Smooth muscle cell (in vitro differentiated cells): ENCODE measurements at regions not wholly inside any gene's neighbourhood (a gene's known extent, or its start where the extent isn't known, plus 50 kb on each side); places are given as distances from the start of the nearest gene placed in this dataset.
"Not testable (repeated sequence)": the region's sequence is repeated elsewhere in the genome, so short reads cannot be mapped to it uniquely, and the experiment has no call there.

ENCODE experiments used
- DNase-seq: peaks from one replicate; lab custom pipeline; 2025; ENCODE audit not compliant: unreplicated experiment; lab: John Stamatoyannopoulos, UW
- H2AFZ ChIP-seq: fragments of 200-600 bp; sonication (generic); 2 replicates; pipeline ENCODE4 v1.6.0; 2016; ENCODE audit warnings: antibody characterized with exemption, low read depth, mild to moderate bottlenecking
- H3F3A ChIP-seq: fragments of 200-600 bp; sonication (generic); 2 replicates; pipeline ENCODE4 v1.6.0; 2017; ENCODE audit warnings: antibody characterized with exemption, low read depth
- H3K27ac ChIP-seq: fragments of 200-600 bp; sonication (generic); 2 replicates; pipeline ENCODE4 v1.5.1; 2016; ENCODE audit warnings: low read depth, mild to moderate bottlenecking
- H3K27me3 ChIP-seq: fragments of 200-600 bp; sonication (generic); 2 replicates; pipeline ENCODE4 v1.6.1; 2016; ENCODE audit warnings: low read depth, mild to moderate bottlenecking
- H3K36me3 ChIP-seq: fragments of 200-600 bp; sonication (generic); 2 replicates; pipeline ENCODE4 v1.5.1; 2016; ENCODE audit warnings: low read depth
- H3K4me1 ChIP-seq: fragments of 200-600 bp; sonication (generic); 2 replicates; pipeline ENCODE4 v1.5.1; 2016; ENCODE audit warnings: low read depth
- H3K4me2 ChIP-seq: fragments of 200-600 bp; sonication (generic); 2 replicates; pipeline ENCODE4 v1.6.0; 2016; ENCODE audit warnings: mild to moderate bottlenecking
- H3K4me3 ChIP-seq: fragments of 200-600 bp; sonication (generic); 2 replicates; pipeline ENCODE4 v1.5.1; 2016; ENCODE audit warnings: mild to moderate bottlenecking
- H3K79me2 ChIP-seq: fragments of 200-600 bp; sonication (generic); 2 replicates; pipeline ENCODE4 v1.6.0; 2016; ENCODE audit warnings: low read depth, mild to moderate bottlenecking
- H3K9ac ChIP-seq: fragments of 200-600 bp; sonication (generic); 2 replicates; pipeline ENCODE4 v1.6.0; 2016; ENCODE audit warnings: low read depth
- H3K9me3 ChIP-seq: fragments of 200-600 bp; sonication (generic); replicated peaks from 2 replicates; pipeline ENCODE4 v1.5.1; 2016; ENCODE audit warnings: low read depth
- H4K20me1 ChIP-seq: fragments of 200-600 bp; sonication (generic); 2 replicates; pipeline ENCODE4 v1.6.0; 2016; ENCODE audit warnings: low read depth
- WGBS: methylation state at CpG from one replicate; pipeline ENCODE4 v1.1.7; 2016; ENCODE audit warnings: low lambda C conversion rate; 5-methylcytosine and 5-hydroxymethylcytosine counted together
- TF ChIP-seq, protein P1 (sequence below): fragments of 200-600 bp; sonication (generic); IDR thresholded peaks from 2 replicates; pipeline ENCODE4 v1.5.1; 2017; ENCODE audit warnings: borderline replicate concordance, mild to moderate bottlenecking, antibody characterized with exemption; ENCODE audit not compliant: insufficient read depth, poor library complexity, severe bottlenecking

DNA sequence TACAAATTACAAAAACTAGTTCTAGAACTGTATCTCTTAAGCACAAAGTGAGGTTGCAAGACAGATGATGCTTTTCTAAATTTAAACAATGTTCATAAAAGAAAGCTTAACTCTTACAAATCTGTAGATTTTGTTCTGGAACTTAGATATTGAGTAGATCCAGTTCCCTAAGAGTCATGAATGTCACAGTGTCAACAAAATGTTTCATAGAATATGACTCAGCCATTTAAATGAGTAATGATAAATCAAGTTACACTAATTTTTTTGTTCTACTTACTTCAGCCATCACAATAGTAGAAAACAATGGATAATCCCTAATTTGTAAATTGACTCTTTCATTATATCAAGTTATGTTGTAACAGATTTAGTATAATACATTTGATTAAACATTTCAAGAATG, 239.7 kb downstream of the MEF2C start:
- Histone ChIP-seq H3K9ac (no peak overlapping the region), H3K27me3 (peaks cover 4% of the 10 kb centered on the region), H3K27ac (no peak overlapping the region), H3K36me3 (no peaks in the 10 kb centered on the region), H3K4me2 (no peak overlapping the region), H3F3A (no peaks in the 10 kb centered on the region), H3K4me3 (no peak overlapping the region), H3K9me3 (no peaks in the 10 kb centered on the region), H3K4me1 (no peaks in the 10 kb centered on the region), H2AFZ (no peak overlapping the region), H4K20me1 (no peaks in the 10 kb centered on the region), H3K79me2 (no peaks in the 10 kb centered on the region)
- no peak for DNase-seq
- TF ChIP-seq, protein P1, sequence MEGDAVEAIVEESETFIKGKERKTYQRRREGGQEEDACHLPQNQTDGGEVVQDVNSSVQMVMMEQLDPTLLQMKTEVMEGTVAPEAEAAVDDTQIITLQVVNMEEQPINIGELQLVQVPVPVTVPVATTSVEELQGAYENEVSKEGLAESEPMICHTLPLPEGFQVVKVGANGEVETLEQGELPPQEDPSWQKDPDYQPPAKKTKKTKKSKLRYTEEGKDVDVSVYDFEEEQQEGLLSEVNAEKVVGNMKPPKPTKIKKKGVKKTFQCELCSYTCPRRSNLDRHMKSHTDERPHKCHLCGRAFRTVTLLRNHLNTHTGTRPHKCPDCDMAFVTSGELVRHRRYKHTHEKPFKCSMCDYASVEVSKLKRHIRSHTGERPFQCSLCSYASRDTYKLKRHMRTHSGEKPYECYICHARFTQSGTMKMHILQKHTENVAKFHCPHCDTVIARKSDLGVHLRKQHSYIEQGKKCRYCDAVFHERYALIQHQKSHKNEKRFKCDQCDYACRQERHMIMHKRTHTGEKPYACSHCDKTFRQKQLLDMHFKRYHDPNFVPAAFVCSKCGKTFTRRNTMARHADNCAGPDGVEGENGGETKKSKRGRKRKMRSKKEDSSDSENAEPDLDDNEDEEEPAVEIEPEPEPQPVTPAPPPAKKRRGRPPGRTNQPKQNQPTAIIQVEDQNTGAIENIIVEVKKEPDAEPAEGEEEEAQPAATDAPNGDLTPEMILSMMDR, result no peak

DNA sequence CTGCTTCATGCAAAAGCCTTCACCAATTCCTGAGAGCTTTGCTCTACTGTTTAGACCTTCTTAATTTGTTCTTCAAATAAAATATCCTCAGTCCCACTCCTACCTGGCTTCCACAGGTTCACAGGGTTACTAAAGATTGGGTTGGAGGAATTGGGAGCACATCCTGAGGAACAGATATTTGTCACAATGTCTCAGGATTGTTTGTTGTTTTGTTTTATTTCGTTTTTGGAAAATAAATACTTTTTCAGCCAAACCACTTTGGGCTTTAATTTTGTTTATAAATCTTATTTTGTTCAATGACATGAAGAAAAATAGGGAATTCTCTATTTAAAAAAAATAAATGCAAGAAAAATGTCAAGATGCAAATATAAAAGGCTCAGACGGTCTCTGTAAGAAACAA, 249.0 kb downstream of the MEF2C start:
- no peaks in the 10 kb centered on the region for H3F3A ChIP-seq
- no peak for DNase-seq
- no peak overlapping the region for H3K9ac ChIP-seq
- no peak overlapping the region for H2AFZ ChIP-seq
- no peak overlapping the region for H3K4me2 ChIP-seq
- no peak overlapping the region for H3K27ac ChIP-seq
- H3K79me2 ChIP-seq, result no peaks in the 10 kb centered on the region
- H3K4me3 ChIP-seq, result no peak overlapping the region
- H3K27me3 ChIP-seq, result peaks cover 6% of the 10 kb centered on the region
- WGBS, result 63% methylated on average over 2 of the region's 2 CpGs
- no peaks in the 10 kb centered on the region for H3K36me3 ChIP-seq
- TF ChIP-seq, protein P1, result no peak
- H4K20me1 ChIP-seq, result no peaks in the 10 kb centered on the region
- H3K4me1 ChIP-seq, result no peaks in the 10 kb centered on the region
- no peaks in the 10 kb centered on the region for H3K9me3 ChIP-seq

DNA sequence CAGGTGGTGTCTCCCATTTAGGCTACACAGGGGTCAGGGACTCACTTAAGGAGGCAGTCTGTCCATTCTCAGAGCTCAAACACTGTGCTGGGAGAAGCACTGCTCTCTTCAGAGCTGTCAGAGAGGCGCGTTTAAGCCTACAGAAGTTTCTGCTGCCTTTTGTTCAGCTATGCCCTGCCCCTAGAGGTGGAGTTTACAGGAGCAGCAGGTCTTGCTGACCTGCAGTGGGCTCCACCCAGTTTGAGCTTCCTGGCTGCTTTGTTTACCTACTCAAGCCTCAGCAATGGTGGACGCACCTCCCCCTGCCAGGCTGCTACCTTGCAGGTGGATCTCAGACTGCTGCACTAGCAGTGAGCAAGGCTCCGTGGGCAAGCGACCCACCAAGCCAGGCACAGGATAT, 260.1 kb downstream of the MEF2C start:
- not testable (repeated sequence) for H3K9me3 ChIP-seq, H3F3A ChIP-seq, DNase-seq, H3K4me3 ChIP-seq, H3K4me2 ChIP-seq, H3K36me3 ChIP-seq, H2AFZ ChIP-seq, H3K27ac ChIP-seq, H4K20me1 ChIP-seq, H3K79me2 ChIP-seq, H3K27me3 ChIP-seq, H3K9ac ChIP-seq, H3K4me1 ChIP-seq
- 87% methylated on average over 5 of the region's 5 CpGs for WGBS

DNA sequence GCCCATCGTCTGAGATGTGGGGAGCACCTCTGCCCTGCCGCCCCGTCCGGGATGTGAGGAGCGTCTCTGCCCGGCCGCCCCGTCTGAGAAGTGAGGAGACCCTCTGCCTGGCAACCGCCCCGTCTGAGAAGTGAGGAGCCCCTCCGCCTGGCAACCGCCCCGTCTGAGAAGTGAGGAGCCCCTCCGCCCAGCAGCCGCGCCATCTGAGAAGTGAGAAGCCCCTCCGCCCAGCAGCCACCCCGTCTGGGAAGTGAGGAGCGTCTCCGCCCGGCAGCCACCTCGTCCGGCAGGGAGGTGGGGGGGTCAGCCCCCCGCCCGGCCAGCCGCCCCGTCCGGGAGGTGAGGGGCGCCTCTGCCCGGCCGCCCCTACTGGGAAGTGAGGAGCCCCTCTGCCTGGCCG, 267.2 kb downstream of the MEF2C start:
- H3K4me2 ChIP-seq, H3K4me3 ChIP-seq, H3K9ac ChIP-seq, H3K9me3 ChIP-seq, H3K4me1 ChIP-seq, H3K36me3 ChIP-seq, H3K27me3 ChIP-seq, DNase-seq, H3K79me2 ChIP-seq, H4K20me1 ChIP-seq, H3F3A ChIP-seq, H3K27ac ChIP-seq, H2AFZ ChIP-seq: not testable (repeated sequence)
- WGBS, result 100% methylated on average over 6 of the region's 32 CpGs

DNA sequence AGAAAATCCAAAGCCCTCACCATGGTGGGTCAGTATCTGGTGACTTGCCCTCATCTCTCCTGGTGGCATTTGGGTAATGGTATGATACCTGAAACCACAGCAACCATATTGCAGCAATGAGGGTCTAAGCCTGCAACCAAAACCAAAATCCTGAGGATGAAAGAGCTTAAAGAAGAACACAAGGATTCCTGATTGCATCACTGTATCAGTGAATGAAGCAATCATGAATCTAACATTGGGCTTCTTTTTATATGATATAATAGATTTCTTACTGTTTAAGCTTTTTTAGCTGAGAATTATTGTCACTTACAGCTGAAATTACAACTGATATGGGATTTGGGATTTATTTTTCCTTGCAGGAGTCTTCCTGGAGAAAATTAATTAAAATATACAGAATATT, 269.9 kb downstream of the MEF2C start:
- TF ChIP-seq, protein P1, result no peak
- no peaks in the 10 kb centered on the region for H3F3A ChIP-seq
- no peaks in the 10 kb centered on the region for H3K36me3 ChIP-seq
- H3K27me3 ChIP-seq, result no peaks in the 10 kb centered on the region
- H3K79me2 ChIP-seq, result no peaks in the 10 kb centered on the region
- H3K4me2 ChIP-seq, result no peak overlapping the region
- no peak overlapping the region for H3K27ac ChIP-seq
- H3K4me1 ChIP-seq, result no peaks in the 10 kb centered on the region
- no peak overlapping the region for H3K4me3 ChIP-seq
- no peak overlapping the region for H3K9ac ChIP-seq
- H3K9me3 ChIP-seq, result no peaks in the 10 kb centered on the region
- no peak for DNase-seq
- H4K20me1 ChIP-seq, result no peaks in the 10 kb centered on the region
- H2AFZ ChIP-seq, result no peak overlapping the region
